IMR-90 (cell line): ENCODE measurements at regions not wholly inside any gene's neighbourhood (a gene's known extent, or its start where the extent isn't known, plus 50 kb on each side); places are given as distances from the start of the nearest gene placed in this dataset.

Experiments used
- ATAC-seq: fragments of 200-7000 bp; cut with Tn5 transposase; 2 replicates; pipeline ENCODE4 v1.9.1; 2020; ENCODE audit warnings: low read depth, mild to moderate bottlenecking, moderate library complexity
- BruUV-seq: library from RNA; stranded (reverse); fragments of 400-500 nt; replicated peaks from 2 replicates; lab custom pipeline; 2021; lab: Mats Ljungman, UMichigan
- CTCF ChIA-PET: fragments of 300-600 bp; formaldehyde crosslinking; extraction: SDS; loops from one replicate; lab custom pipeline; 2021; ENCODE audit warnings: antibody characterized with exemption; lab: Yijun Ruan, JAX
- POLR2A ChIA-PET: fragments of 300-600 bp; sonication (Branson Sonifier 250); formaldehyde crosslinking; loops from one replicate; lab custom pipeline; 2022; ENCODE audit warnings: antibody characterized with exemption; ENCODE audit not compliant: unreplicated experiment; lab: Charles Lee
- DNase-seq: peaks from one replicate; pipeline ENCODE4 v3.0.0; 2013
- H2AFZ ChIP-seq: replicated peaks from 2 replicates; pipeline ENCODE3; 2013; ENCODE audit warnings: low read length, mild to moderate bottlenecking; ENCODE audit not compliant: poor library complexity
- H2AK5ac ChIP-seq: 2 replicates; pipeline ENCODE4 v1.6.1; 2013; ENCODE audit warnings: low read depth, low read length, inconsistent platforms
- H2AK9ac ChIP-seq: replicated peaks from 2 replicates; pipeline ENCODE3; 2013; ENCODE audit warnings: mild to moderate bottlenecking, low read depth, low read length, moderate library complexity; ENCODE audit not compliant: poor library complexity
- H2BK120ac ChIP-seq: 2 replicates; pipeline ENCODE4 v1.6.1; 2013; ENCODE audit warnings: low read depth, low read length, inconsistent platforms
- H2BK15ac ChIP-seq: 3 replicates; pipeline ENCODE4 v1.6.1; 2013; ENCODE audit warnings: low read depth, low read length, inconsistent platforms
- H2BK20ac ChIP-seq: 2 replicates; pipeline ENCODE4 v1.6.1; 2013; ENCODE audit warnings: low read depth, mild to moderate bottlenecking, inconsistent platforms, low read length, moderate library complexity
- H2BK5ac ChIP-seq: 2 replicates; pipeline ENCODE4 v1.6.1; 2013; ENCODE audit warnings: mild to moderate bottlenecking, low read depth, low read length, inconsistent platforms; ENCODE audit not compliant: poor library complexity, severe bottlenecking
- H3K14ac ChIP-seq: replicated peaks from 2 replicates; pipeline ENCODE4 v1.6.1; 2013; ENCODE audit warnings: low read depth, low read length, inconsistent platforms
- H3K18ac ChIP-seq: 2 replicates; pipeline ENCODE4 v1.6.1; 2013; ENCODE audit warnings: low read depth, low read length, control low read depth
- H3K23ac ChIP-seq: 2 replicates; pipeline ENCODE4 v1.6.1; 2013; ENCODE audit warnings: low read depth, low read length, inconsistent platforms
- H3K27ac ChIP-seq: 2 replicates; pipeline ENCODE4 v1.5.1; 2013; ENCODE audit warnings: mild to moderate bottlenecking, control low read depth, low read length; ENCODE audit not compliant: insufficient read depth
- H3K27me3 ChIP-seq: 2 replicates; pipeline ENCODE4 v1.6.1; 2013; ENCODE audit warnings: low read length; ENCODE audit not compliant: control insufficient read depth, insufficient read depth
- H3K36me3 ChIP-seq: 2 replicates; pipeline ENCODE4 v1.6.1; 2013; ENCODE audit warnings: low read length, mixed read lengths; ENCODE audit not compliant: control insufficient read depth, insufficient read depth
- H3K4ac ChIP-seq: 2 replicates; pipeline ENCODE4 v1.6.1; 2013; ENCODE audit warnings: low read depth, low read length, inconsistent platforms
- H3K4me1 ChIP-seq: 2 replicates; pipeline ENCODE4 v1.6.1; 2013; ENCODE audit warnings: low read length, mixed read lengths; ENCODE audit not compliant: control insufficient read depth, insufficient read depth
- H3K4me2 ChIP-seq: 2 replicates; pipeline ENCODE4 v1.6.1; 2013; ENCODE audit warnings: low read depth, mild to moderate bottlenecking, control low read depth, low read length, moderate library complexity
- H3K4me3 ChIP-seq: 2 replicates; pipeline ENCODE4 v1.5.1; 2013; ENCODE audit warnings: low read depth, mild to moderate bottlenecking, control low read depth, low read length, moderate library complexity; ENCODE audit not compliant: insufficient read depth
- H3K56ac ChIP-seq: 2 replicates; pipeline ENCODE4 v1.6.1; 2013; ENCODE audit warnings: low read length, inconsistent platforms; ENCODE audit not compliant: insufficient read depth; ENCODE audit errors: extremely low read depth
- H3K79me1 ChIP-seq, 2 experiments: 2 replicates each; pipeline ENCODE4 v1.6.1; 2013; ENCODE audit warnings: low read length in 2 of 2, inconsistent platforms in 1 of 2, low read depth in 1 of 2
- H3K9ac ChIP-seq: 2 replicates; pipeline ENCODE4 v1.6.1; 2013; ENCODE audit warnings: low read depth, low read length, control low read depth
- H3K9me1 ChIP-seq: 2 replicates; pipeline ENCODE4 v1.6.1; 2013; ENCODE audit warnings: low read length, inconsistent platforms; ENCODE audit not compliant: insufficient read depth
- H3K9me3 ChIP-seq: 2 replicates; pipeline ENCODE4 v1.6.1; 2013; ENCODE audit warnings: low read length; ENCODE audit not compliant: control insufficient read depth, insufficient read depth
- H4K20me1 ChIP-seq: 2 replicates; pipeline ENCODE4 v1.6.1; 2013; ENCODE audit warnings: low read length, inconsistent platforms; ENCODE audit not compliant: insufficient read depth
- H4K5ac ChIP-seq: 2 replicates; pipeline ENCODE4 v1.6.1; 2013; ENCODE audit warnings: mild to moderate bottlenecking, low read depth, low read length, control low read depth
- H4K8ac ChIP-seq, 2 experiments: 2 replicates each; pipeline ENCODE4 v1.6.1; 2013; ENCODE audit warnings: low read depth in 2 of 2, low read length in 2 of 2, control low read depth in 1 of 2, inconsistent platforms in 1 of 2
- H4K91ac ChIP-seq: 2 replicates; pipeline ENCODE4 v1.6.1; 2013; ENCODE audit warnings: low read depth, low read length, inconsistent platforms; ENCODE audit not compliant: insufficient read depth
- CTCF ChIP-seq: conservative IDR thresholded peaks from 2 replicates; pipeline ENCODE4 v1.5.1; 2012; ENCODE audit warnings: mild to moderate bottlenecking, low read depth, low read length, improper control_type of control experiment
- MAZ ChIP-seq: IDR thresholded peaks from 2 replicates; pipeline ENCODE4 v1.6.1; 2012; ENCODE audit warnings: low read depth, mild to moderate bottlenecking, low read length, improper control_type of control experiment, moderate library complexity, borderline replicate concordance
- MXI1 ChIP-seq: IDR thresholded peaks from 2 replicates; pipeline ENCODE4 v1.6.1; 2012; ENCODE audit warnings: low read depth, mild to moderate bottlenecking, low read length, moderate library complexity, borderline replicate concordance
- RCOR1 ChIP-seq: IDR thresholded peaks from 2 replicates; pipeline ENCODE4 v1.6.1; 2012; ENCODE audit warnings: mild to moderate bottlenecking, low read length, improper control_type of control experiment; ENCODE audit not compliant: insufficient replicate concordance
- WGBS, 2 experiments: methylation state at CpG; one replicate each; pipeline versions ENCODE4 v1.1.5 to v1.1.7; 2013; ENCODE audit warnings: missing lambda C conversion rate in 2 of 2; ENCODE audit not compliant: insufficient read length in 1 of 2; ENCODE audit errors: extremely low coverage in 2 of 2; 5-methylcytosine and 5-hydroxymethylcytosine counted together
- dilution Hi-C: fragments of 300-500 bp; cut with HindIII; formaldehyde crosslinking; loops from one replicate; pipeline ENCODE4 v1.14.3; 2018; ENCODE audit warnings: low sequenced_read_pairs; ENCODE audit not compliant: unreplicated experiment
- in situ Hi-C: fragments of 300-500 bp; cut with MboI; formaldehyde crosslinking; loops from 3 replicates; pipeline ENCODE4 v1.14.3; 2019; ENCODE audit warnings: low sequenced_read_pairs, inconsistent platforms, mixed read lengths
- intact Hi-C: fragments of 100-400 bp; cut with micrococcal nuclease; formaldehyde crosslinking; loops from 2 replicates; pipeline ENCODE4 v1.10.0; 2022

- H3K9me3 ChIP-seq, result no peaks in the 10 kb centered on the region
These were observed 726.4 kb upstream of the FAM174A start for GRCh38 chr5:99808657-99809230.

More at GRCh38 chr5:99808657-99809230, 726.4 kb upstream of the FAM174A start:
- H3K23ac ChIP-seq, result no peak overlapping the region
- H3K9ac ChIP-seq, result no peak overlapping the region
- no peaks in the 10 kb centered on the region for H3K9me1 ChIP-seq
- no peak overlapping the region for H3K18ac ChIP-seq
- no peak overlapping the region for H3K27ac ChIP-seq
- in situ Hi-C loops (no loop called here), dilution Hi-C loops (no loop called here), intact Hi-C loops (no loop called here)
- H3K4me2 ChIP-seq, result no peak overlapping the region
- H3K14ac ChIP-seq, result no peak overlapping the region
- no peak overlapping the region for H4K5ac ChIP-seq
- H3K36me3 ChIP-seq, result no peaks in the 10 kb centered on the region
- no peak overlapping the region for H2AK5ac ChIP-seq
- no peak overlapping the region for H2AK9ac ChIP-seq
- no peak overlapping the region for H2BK120ac ChIP-seq
- H4K91ac ChIP-seq, result no peak overlapping the region
- ChIA-PET CTCF (no interaction called here), POLR2A (no interaction called here)
- H2BK20ac ChIP-seq, result no peak overlapping the region
- no peak for TF ChIP-seq RCOR1
- no peak for TF ChIP-seq MXI1
- no peak for TF ChIP-seq CTCF
- no peak for TF ChIP-seq MAZ
- H2AFZ ChIP-seq, result no peak overlapping the region
- WGBS, 2 experiments, result no CpG with 5 or more reads among the region's 3 CpGs
- DNase-seq, result no peak
- no peak overlapping the region for H3K4ac ChIP-seq
- H3K79me1 ChIP-seq, result no peaks in the 10 kb centered on the region
- no peaks in the 10 kb centered on the region for H3K4me1 ChIP-seq
- H3K27me3 ChIP-seq, result no peaks in the 10 kb centered on the region
- H2BK5ac ChIP-seq, result no peak overlapping the region
- no peak overlapping the region for H3K4me3 ChIP-seq
- BruUV-seq, result no TSS peak
- no peak overlapping the region for H2BK15ac ChIP-seq
- H4K20me1 ChIP-seq, result no peaks in the 10 kb centered on the region
- no peak overlapping the region for H4K8ac ChIP-seq
- no peak for ATAC-seq
- H3K56ac ChIP-seq, result no peak overlapping the region
